ENCODE measurements at regions not wholly inside any gene's neighbourhood (a gene's known extent, or its start where the extent isn't known, plus 50 kb on each side); places are given as distances from the start of the nearest gene placed in this dataset.
"Not testable (repeated sequence)": the region's sequence is repeated elsewhere in the genome, so short reads cannot be mapped to it uniquely, and the experiment has no call there.

DNA sequence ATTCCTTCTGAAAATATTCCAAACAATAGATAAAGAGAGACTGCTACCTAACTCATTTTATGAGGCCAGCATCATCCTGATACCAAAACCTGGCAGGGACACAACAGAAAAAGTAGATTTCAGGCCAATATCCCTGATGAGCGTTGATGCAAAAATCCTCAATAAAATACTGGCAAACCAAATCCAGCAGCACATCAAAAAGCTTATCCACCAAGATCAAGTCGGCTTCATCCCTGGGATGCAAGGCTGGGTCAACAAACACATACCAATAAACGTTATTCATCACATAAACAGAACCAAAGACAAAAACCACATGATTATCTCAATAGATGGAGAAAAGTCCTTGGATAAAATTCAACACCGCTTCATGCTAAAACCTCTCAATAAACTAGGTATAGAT, 170.6 kb downstream of the KIT start:
- not testable (repeated sequence) for H3K4me1 Mint-ChIP-seq (ENCODE audit: low read depth); H3K27ac Mint-ChIP-seq; H3K4me3 Mint-ChIP-seq; H3K27me3 Mint-ChIP-seq; H3K36me3 Mint-ChIP-seq (ENCODE audit: low read depth); H3K9me3 Mint-ChIP-seq

DNA sequence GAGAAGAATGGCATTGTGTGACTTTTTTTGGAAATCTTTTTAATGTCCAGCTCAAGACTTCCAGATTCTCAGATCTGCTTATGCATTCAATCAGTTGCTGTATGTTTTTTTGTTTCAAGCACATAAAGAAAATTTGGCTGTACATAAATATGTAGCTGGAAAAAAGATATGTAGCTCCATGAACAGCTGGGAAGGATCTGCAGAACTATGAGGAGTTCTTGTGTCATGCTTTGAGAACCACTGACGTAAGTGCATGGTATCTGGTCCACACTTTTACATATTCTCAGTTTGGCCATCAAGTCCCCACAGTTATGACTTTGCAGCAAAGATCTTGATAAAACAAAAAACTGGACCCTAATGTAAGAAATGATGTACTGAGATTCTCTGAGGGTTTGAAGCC, 165.9 kb downstream of the KIT start:
- H3K27me3 Mint-ChIP-seq: peaks cover 4% of the 10 kb centered on the region
- peaks cover 5% of the 10 kb centered on the region for H3K9me3 Mint-ChIP-seq
- no peaks in the 10 kb centered on the region for H3K36me3 Mint-ChIP-seq (ENCODE audit: low read depth)
- H3K27ac Mint-ChIP-seq: no peak overlapping the region
- no peak overlapping the region for H3K4me3 Mint-ChIP-seq
- H3K4me1 Mint-ChIP-seq (ENCODE audit: low read depth): no peaks in the 10 kb centered on the region

DNA sequence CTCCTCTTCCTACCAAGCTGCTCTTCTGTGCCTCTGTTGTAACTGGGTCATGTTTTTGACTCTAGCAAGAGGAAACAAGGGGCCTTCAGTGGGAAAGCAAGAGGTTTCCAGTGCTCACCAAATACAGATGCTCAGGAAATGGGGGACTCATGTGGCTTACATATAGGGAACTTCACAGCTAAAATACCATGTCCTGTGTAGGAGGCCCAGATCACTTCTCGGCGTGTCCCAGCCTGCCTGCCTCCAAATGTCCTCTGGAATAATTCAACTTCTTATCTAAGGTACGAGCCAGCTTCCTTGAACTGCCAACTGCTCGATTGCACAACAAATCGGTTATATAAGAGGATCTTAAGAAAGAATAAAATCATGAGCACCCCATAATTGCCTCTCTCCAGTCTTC, 161.3 kb downstream of the KIT start:
- H3K36me3 Mint-ChIP-seq (ENCODE audit: low read depth): no peaks in the 10 kb centered on the region
- H3K4me1 Mint-ChIP-seq (ENCODE audit: low read depth): no peaks in the 10 kb centered on the region
- H3K27me3 Mint-ChIP-seq: no peaks in the 10 kb centered on the region
- H3K27ac Mint-ChIP-seq: no peak overlapping the region
- no peak overlapping the region for H3K4me3 Mint-ChIP-seq
- H3K9me3 Mint-ChIP-seq: no peaks in the 10 kb centered on the region

DNA sequence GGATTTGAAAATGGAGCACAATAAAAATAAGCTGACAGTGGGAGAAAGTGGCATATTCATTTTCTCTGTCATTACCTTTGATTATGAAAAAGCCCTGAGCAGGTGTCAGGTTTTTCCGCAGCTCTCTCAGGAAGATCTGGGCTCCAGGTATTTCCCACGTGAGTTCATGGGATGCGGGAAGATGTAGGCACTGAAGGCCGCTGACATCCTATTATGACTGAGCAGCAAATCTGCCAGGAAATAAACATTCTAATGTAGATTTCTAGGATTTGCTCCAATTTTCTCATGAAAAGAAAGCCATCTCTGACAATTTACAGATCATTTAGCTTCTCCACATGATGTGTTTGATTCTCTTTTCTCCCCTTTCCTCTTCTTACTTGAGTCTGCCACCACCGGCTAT, 160.7 kb downstream of the KIT start:
- no peaks in the 10 kb centered on the region for H3K36me3 Mint-ChIP-seq (ENCODE audit: low read depth)
- H3K27ac Mint-ChIP-seq: no peak overlapping the region
- H3K4me1 Mint-ChIP-seq (ENCODE audit: low read depth): no peaks in the 10 kb centered on the region
- H3K27me3 Mint-ChIP-seq: no peaks in the 10 kb centered on the region
- no peaks in the 10 kb centered on the region for H3K9me3 Mint-ChIP-seq
- no peak overlapping the region for H3K4me3 Mint-ChIP-seq

DNA sequence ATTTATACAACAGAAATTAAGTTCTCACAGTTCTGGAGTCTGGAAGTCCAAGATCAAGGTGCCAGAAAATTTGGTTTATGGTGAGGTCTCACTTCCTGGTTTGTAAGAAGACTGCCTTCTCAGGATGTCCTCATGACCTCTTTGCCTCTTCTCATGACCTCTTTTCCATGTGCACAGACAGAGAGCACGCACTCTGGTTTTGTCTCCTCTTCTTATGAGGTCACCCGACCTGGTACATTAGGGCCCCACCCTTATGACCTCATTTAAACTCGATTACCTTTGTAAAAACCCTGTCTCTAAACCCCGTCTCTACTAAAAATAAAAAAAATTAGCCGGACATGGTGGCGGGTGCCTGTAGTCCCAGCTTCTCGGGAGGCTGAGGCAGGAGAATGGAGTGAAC, 155.9 kb downstream of the KIT start:
- Mint-ChIP-seq H3K4me3 (no peak overlapping the region), H3K27ac (no peak overlapping the region), H3K4me1 (ENCODE audit: low read depth) (no peaks in the 10 kb centered on the region), H3K27me3 (no peaks in the 10 kb centered on the region), H3K36me3 (ENCODE audit: low read depth) (no peaks in the 10 kb centered on the region), H3K9me3 (peaks cover 4% of the 10 kb centered on the region)

DNA sequence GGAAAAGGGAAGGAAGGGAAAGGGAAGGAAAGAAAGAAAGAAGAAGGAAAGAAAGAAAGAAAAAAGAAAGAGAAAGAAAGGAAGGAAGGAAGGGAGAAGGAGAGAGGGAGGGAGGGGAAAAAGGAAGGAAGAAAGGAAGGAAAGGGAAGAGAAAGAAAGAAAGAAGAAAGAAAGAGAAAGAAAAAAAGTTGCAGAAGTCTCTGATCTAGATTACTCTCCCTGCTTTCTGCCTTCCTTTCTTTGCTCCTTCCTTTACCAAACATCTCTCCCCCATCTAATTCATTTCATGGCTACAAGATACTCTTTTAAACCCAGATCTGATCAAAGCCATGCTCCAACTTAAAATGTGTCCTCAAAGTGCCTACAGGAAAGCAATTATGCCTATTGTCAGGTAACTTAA, 148.6 kb downstream of the KIT start:
- Mint-ChIP-seq H3K4me1 (ENCODE audit: low read depth) (peaks cover 3% of the 10 kb centered on the region), H3K9me3 (peaks cover 16% of the 10 kb centered on the region), H3K4me3 (no peak overlapping the region), H3K27ac (no peak overlapping the region), H3K36me3 (ENCODE audit: low read depth) (no peaks in the 10 kb centered on the region), H3K27me3 (no peaks in the 10 kb centered on the region)

GRCh38 chr4:54802336-54802735, 144.6 kb downstream of the KIT start:
- Mint-ChIP-seq H3K9me3 (peaks cover 11% of the 10 kb centered on the region), H3K27me3 (no peaks in the 10 kb centered on the region), H3K4me1 (ENCODE audit: low read depth) (peaks cover 5% of the 10 kb centered on the region), H3K27ac (no peak overlapping the region), H3K4me3 (no peak overlapping the region), H3K36me3 (ENCODE audit: low read depth) (no peaks in the 10 kb centered on the region)

- Mint-ChIP-seq H3K36me3 (ENCODE audit: low read depth) (no peaks in the 10 kb centered on the region), H3K27ac (no peak overlapping the region), H3K9me3 (peaks cover 5% of the 10 kb centered on the region), H3K4me3 (no peak overlapping the region), H3K27me3 (no peaks in the 10 kb centered on the region), H3K4me1 (ENCODE audit: low read depth) (peaks cover 5% of the 10 kb centered on the region)
Observed at GRCh38 chr4:54800831-54801530, 143.2 kb downstream of the KIT start.

DNA sequence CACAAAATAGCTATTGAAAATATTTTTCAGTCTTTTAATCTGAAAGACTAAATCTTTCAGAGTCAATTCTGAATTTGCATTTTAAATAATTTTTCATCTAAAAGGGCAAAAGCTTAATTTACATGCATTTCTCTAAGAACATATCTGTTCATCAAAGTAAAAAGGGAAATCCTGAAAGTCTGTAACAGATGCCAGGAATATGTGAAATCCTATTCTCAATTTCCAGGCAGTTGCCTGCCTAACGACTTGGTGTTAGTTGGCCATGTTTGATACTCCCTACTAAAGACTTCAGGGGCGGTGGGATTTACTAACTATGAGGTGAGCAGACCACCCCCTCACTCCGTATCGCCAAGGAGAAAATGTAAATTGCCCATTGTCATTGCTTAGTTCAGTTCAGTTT, 136.8 kb downstream of the KIT start:
- Mint-ChIP-seq H3K27me3 (no peaks in the 10 kb centered on the region), H3K4me3 (no peak overlapping the region), H3K9me3 (no peaks in the 10 kb centered on the region), H3K27ac (no peak overlapping the region), H3K4me1 (ENCODE audit: low read depth) (peaks cover 9% of the 10 kb centered on the region), H3K36me3 (ENCODE audit: low read depth) (no peaks in the 10 kb centered on the region)

DNA sequence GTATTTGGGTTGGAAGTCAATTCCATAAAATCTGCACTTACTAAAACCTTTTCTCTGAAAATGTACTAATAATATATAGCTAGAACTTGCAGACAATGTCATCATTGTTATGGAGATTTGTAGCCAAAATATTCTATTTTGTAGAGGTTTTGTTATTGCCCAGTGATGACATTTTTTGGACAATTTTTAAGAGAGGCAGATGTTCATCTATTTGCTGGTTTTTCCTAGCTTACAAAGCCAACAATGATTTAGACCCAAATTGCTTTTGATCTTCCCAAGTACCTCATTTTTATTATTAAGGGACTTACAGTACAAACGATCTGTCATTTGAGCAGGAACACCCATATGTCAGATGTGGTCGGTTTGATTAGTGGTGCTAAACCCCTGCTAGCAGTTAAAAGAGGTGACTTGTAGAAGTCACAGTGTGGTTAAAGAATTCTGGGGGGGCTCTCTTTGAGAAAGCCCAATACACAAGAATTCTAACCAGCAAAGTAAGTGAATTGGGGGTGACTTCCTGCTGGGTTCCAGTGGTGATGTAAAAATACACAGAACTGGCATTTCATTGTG, 136.2 kb downstream of the KIT start:
- Mint-ChIP-seq H3K4me1 (ENCODE audit: low read depth) (peaks cover 9% of the 10 kb centered on the region), H3K4me3 (no peak overlapping the region), H3K36me3 (ENCODE audit: low read depth) (no peaks in the 10 kb centered on the region), H3K27me3 (no peaks in the 10 kb centered on the region), H3K9me3 (no peaks in the 10 kb centered on the region), H3K27ac (no peak overlapping the region)

All from stimulated activated naive CD8-positive, alpha-beta T cell treated with anti-CD3 and anti-CD28 coated beads, Interleukin-15, Interleukin-2, amounts not matched to agents 100 ng/mL and 50 ng/mL, for 24 hours (primary cell).